ENCODE measurements at regions not wholly inside any gene's neighbourhood (a gene's known extent, or its start where the extent isn't known, plus 50 kb on each side); places are given as distances from the start of the nearest gene placed in this dataset.

DNA sequence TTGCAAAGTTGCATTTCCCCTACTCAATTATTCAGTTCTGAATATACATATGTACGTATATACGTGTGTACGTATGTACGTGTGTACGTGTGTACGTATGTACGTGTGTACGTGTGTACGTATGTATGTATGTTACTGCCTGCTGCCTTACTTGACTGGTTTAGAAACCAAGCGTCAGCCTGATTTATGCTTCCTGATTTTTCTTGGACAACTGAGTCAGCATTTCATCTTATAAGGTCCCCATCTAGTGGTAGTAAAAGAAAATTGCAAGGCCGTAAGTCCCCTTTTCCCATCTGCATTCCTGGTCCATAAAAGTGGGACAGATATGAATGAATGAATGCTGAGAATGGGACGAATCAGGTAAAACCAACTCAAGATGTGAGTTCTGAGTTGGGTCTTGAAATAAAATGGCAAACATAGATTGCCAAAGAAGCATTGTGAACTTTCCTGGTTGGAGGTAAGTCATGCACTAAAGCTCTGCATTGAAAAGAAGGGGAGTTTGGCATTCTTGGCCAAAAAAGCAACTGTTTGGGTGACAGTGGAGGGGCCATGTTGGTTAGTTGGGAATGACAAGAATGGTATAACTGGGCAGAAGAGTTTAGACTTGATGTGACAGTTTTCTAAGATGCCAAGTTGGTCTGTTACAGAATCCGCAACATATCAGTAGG lies 76.4 kb upstream of the DNAH14 start:
- no peak for DNase-seq (ENCODE audit: low spot score)
- no peak overlapping the region for H3K4me3 Mint-ChIP-seq (ENCODE audit: low read depth)
- H3K27ac Mint-ChIP-seq = no peak overlapping the region
- no peaks in the 10 kb centered on the region for H3K9me3 Mint-ChIP-seq
- no peaks in the 10 kb centered on the region for H3K27me3 Mint-ChIP-seq (ENCODE audit: low read depth)
- intact Hi-C loops (cut with micrococcal nuclease) = loop anchor here (10.0 kb wide), 1 partner anchor 208 kb away; no protein-coding TSS in a partner anchor
- H3K4me1 Mint-ChIP-seq (ENCODE audit: low read depth) = no peaks in the 10 kb centered on the region
- H3K36me3 Mint-ChIP-seq (ENCODE audit: low read depth) = no peaks in the 10 kb centered on the region

DNA sequence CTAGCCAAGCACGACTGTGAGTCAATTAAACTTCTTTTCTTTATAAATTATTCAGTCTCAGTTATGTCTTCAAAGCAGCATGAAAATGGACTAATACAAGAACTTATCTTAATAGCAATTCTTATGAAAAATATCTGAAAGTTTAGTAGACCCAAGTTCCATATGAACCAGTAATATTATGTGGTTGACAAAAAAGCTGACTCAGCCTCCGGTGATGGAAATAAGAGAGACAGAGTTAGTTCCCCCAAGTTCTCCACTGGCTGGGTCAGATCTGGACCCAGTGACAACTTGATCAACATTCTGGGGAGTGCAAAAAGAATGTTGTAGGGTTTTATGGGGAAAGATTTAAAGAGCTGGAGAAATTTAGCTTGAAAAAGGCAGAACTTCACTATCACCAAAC lies 72.5 kb upstream of the DNAH14 start:
- Mint-ChIP-seq H3K9me3 (no peaks in the 10 kb centered on the region), H3K27ac (no peak overlapping the region), H3K4me1 (ENCODE audit: low read depth) (no peaks in the 10 kb centered on the region), H3K27me3 (ENCODE audit: low read depth) (no peaks in the 10 kb centered on the region), H3K4me3 (ENCODE audit: low read depth) (no peak overlapping the region), H3K36me3 (ENCODE audit: low read depth) (no peaks in the 10 kb centered on the region)
- no peak for DNase-seq (ENCODE audit: low spot score)
- intact Hi-C loops (cut with micrococcal nuclease) = loop anchor here (10.0 kb wide), 1 partner anchor 212 kb away; no protein-coding TSS in a partner anchor

DNA sequence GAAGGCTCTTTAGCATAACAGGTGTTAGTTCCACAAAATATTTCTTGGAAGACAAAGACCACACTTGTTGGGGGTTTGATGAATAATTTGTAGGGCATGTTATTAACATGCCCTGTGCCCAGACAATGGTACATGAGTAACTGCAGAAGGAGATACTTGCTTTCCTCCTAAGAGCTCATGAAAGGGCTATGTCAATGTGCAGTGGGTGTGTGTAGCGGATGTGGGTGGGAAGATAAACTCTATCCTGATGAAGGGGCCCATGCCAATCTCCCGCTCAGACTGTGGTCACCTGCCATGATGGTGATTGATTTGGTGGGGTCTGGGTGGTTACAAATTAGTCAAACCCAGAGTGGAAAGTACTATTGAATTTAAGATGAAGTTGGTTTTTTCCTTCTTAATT lies 69.8 kb upstream of the DNAH14 start:
- no peaks in the 10 kb centered on the region for H3K4me1 Mint-ChIP-seq (ENCODE audit: low read depth)
- intact Hi-C loops (cut with micrococcal nuclease) = loop anchor here (10.0 kb wide), 1 partner anchor 215 kb away; no protein-coding TSS in a partner anchor
- no peak for DNase-seq (ENCODE audit: low spot score)
- H3K36me3 Mint-ChIP-seq (ENCODE audit: low read depth) = no peaks in the 10 kb centered on the region
- no peaks in the 10 kb centered on the region for H3K9me3 Mint-ChIP-seq
- peaks cover 2% of the 10 kb centered on the region for H3K27me3 Mint-ChIP-seq (ENCODE audit: low read depth)
- no peak overlapping the region for H3K4me3 Mint-ChIP-seq (ENCODE audit: low read depth)
- no peak overlapping the region for H3K27ac Mint-ChIP-seq

- Mint-ChIP-seq H3K36me3 (ENCODE audit: low read depth) (no peaks in the 10 kb centered on the region), H3K27me3 (ENCODE audit: low read depth) (peaks cover 2% of the 10 kb centered on the region), H3K27ac (no peak overlapping the region), H3K4me1 (ENCODE audit: low read depth) (no peaks in the 10 kb centered on the region), H3K4me3 (ENCODE audit: low read depth) (no peak overlapping the region), H3K9me3 (peaks cover 3% of the 10 kb centered on the region)
- DNase-seq (ENCODE audit: low spot score) = no peak
- intact Hi-C loops (cut with micrococcal nuclease) = no loop called here
Measured at GRCh38 chr1:224860488-224861338, 68.8 kb upstream of the DNAH14 start.

DNA sequence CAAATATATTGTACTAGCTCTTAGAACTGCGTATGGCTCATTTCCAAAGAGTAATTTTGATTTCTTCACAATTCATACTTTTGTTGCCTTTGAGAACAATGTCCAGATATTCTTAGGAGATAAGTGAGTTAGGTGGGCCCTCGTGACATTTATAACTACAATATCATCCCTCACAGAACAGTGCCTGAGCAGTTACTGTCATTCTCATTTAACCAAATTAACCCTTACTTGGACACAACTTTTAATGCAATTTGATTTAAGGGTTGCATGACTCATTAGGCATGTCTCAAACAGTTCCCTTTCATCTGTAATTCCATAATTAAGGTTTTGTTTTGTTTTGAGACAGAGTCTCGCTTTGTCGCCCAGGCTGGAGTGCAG lies 68.1 kb upstream of the DNAH14 start:
- no peak for DNase-seq (ENCODE audit: low spot score)
- intact Hi-C loops (cut with micrococcal nuclease) = no loop called here
- Mint-ChIP-seq H3K9me3 (peaks cover 4% of the 10 kb centered on the region), H3K27ac (no peak overlapping the region), H3K36me3 (ENCODE audit: low read depth) (no peaks in the 10 kb centered on the region), H3K4me1 (ENCODE audit: low read depth) (no peaks in the 10 kb centered on the region), H3K4me3 (ENCODE audit: low read depth) (no peak overlapping the region), H3K27me3 (ENCODE audit: low read depth) (peaks cover 2% of the 10 kb centered on the region)

DNA sequence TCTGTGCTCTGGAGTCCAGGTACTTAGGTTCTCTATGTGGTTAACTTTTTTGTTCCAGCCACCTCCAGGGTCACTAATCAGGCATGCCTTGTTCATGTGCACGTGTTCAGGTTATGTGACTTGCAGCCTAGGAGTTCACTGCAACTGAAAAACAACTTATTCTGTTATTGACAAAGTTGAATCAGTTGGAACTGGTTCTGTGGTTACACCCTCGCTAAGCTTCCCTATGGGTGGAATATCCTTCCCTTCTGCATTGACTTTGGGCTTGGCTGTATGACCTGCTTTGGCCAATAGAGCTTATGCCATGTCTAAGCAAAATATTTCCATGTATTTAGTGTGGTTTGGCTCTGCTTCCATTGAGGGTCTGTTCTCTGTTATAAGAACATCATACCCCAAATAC lies 66.0 kb upstream of the DNAH14 start:
- intact Hi-C loops (cut with micrococcal nuclease) = no loop called here

GRCh38 chr1:224864006-224864405 lies 65.5 kb upstream of the DNAH14 start:
- Mint-ChIP-seq H3K36me3 (ENCODE audit: low read depth) (no peaks in the 10 kb centered on the region), H3K27me3 (ENCODE audit: low read depth) (peaks cover 2% of the 10 kb centered on the region), H3K9me3 (peaks cover 4% of the 10 kb centered on the region), H3K27ac (no peak overlapping the region), H3K4me3 (ENCODE audit: low read depth) (no peak overlapping the region), H3K4me1 (ENCODE audit: low read depth) (no peaks in the 10 kb centered on the region)
- DNase-seq (ENCODE audit: low spot score) = no peak
- intact Hi-C loops (cut with micrococcal nuclease) = no loop called here

More for the DNA sequence above, 66.0 kb upstream of the DNAH14 start:
- H3K36me3 Mint-ChIP-seq (ENCODE audit: low read depth) = no peaks in the 10 kb centered on the region
- H3K27ac Mint-ChIP-seq = no peak overlapping the region
- H3K4me1 Mint-ChIP-seq (ENCODE audit: low read depth) = no peaks in the 10 kb centered on the region
- peaks cover 2% of the 10 kb centered on the region for H3K27me3 Mint-ChIP-seq (ENCODE audit: low read depth)
- H3K9me3 Mint-ChIP-seq = peaks cover 4% of the 10 kb centered on the region
- H3K4me3 Mint-ChIP-seq (ENCODE audit: low read depth) = no peak overlapping the region
- no peak for DNase-seq (ENCODE audit: low spot score)

- Mint-ChIP-seq H3K27me3 (ENCODE audit: low read depth) (peaks cover 2% of the 10 kb centered on the region), H3K27ac (no peak overlapping the region), H3K4me1 (ENCODE audit: low read depth) (no peaks in the 10 kb centered on the region), H3K9me3 (peaks cover 4% of the 10 kb centered on the region), H3K4me3 (ENCODE audit: low read depth) (no peak overlapping the region), H3K36me3 (ENCODE audit: low read depth) (no peaks in the 10 kb centered on the region)
- no peak for DNase-seq (ENCODE audit: low spot score)
- intact Hi-C loops (cut with micrococcal nuclease) = no loop called here
Measured at GRCh38 chr1:224865510-224865909, 64.0 kb upstream of the DNAH14 start.

DNA sequence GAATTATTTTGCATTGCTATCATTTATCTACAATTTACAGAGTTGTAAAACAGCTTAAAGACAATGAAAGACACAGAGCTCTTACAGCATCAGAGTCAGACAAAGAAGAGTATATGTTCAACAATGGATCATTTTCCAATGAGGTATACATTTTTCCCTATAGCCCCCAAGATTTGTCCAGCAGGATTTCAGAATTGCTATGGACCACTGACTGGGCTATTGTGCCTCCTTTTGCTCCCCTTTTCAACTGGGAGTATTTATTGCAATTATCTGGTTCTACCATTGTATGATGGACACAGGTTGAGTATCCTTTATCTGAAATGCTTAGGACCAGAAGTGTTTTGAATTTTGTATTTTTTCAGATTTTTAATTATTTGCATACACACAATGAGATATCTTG lies 62.5 kb upstream of the DNAH14 start:
- DNase-seq (ENCODE audit: low spot score) = no peak
- Mint-ChIP-seq H3K9me3 (peaks cover 4% of the 10 kb centered on the region), H3K27ac (no peak overlapping the region), H3K27me3 (ENCODE audit: low read depth) (peaks cover 2% of the 10 kb centered on the region), H3K4me1 (ENCODE audit: low read depth) (no peaks in the 10 kb centered on the region), H3K4me3 (ENCODE audit: low read depth) (no peak overlapping the region), H3K36me3 (ENCODE audit: low read depth) (no peaks in the 10 kb centered on the region)
- intact Hi-C loops (cut with micrococcal nuclease) = no loop called here

GRCh38 chr1:224867715-224868114 lies 61.8 kb upstream of the DNAH14 start:
- H3K27ac Mint-ChIP-seq = no peak overlapping the region
- no peaks in the 10 kb centered on the region for H3K4me1 Mint-ChIP-seq (ENCODE audit: low read depth)
- H3K27me3 Mint-ChIP-seq (ENCODE audit: low read depth) = peaks cover under 1% of the 10 kb centered on the region
- no peak for DNase-seq (ENCODE audit: low spot score)
- peaks cover 4% of the 10 kb centered on the region for H3K9me3 Mint-ChIP-seq
- no peaks in the 10 kb centered on the region for H3K36me3 Mint-ChIP-seq (ENCODE audit: low read depth)
- H3K4me3 Mint-ChIP-seq (ENCODE audit: low read depth) = no peak overlapping the region
- intact Hi-C loops (cut with micrococcal nuclease) = no loop called here

DNA sequence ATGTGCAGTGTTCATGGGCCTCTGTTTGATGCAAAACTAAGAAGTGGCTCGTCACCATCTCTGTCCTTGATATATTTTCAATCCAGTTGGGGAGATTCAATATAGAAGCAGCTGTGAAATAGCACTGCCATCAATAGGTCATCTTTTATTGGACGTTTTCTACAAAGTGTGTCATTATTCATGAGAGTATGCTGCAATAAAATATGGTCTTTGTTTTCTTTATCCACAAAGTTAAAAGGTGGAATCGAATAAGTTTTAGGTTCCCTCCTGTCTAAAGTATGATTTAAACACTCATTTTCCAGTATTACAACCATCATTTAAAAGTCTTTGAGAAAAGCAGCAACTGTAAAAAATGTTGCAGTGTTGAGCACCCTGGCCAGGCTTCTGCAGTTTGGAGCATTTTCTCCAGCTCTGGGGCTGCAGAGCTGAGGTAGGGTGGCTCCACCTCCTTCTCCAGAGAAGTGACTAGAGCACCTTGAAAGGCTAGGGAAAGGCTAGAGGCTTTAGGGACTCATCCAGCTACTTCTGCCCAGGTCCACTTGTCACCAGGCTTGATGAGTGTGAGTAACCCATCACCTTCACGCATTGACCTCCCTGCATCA lies 56.5 kb upstream of the DNAH14 start:
- H3K36me3 Mint-ChIP-seq (ENCODE audit: low read depth) = no peaks in the 10 kb centered on the region
- H3K27ac Mint-ChIP-seq = no peak overlapping the region
- no peaks in the 10 kb centered on the region for H3K9me3 Mint-ChIP-seq
- DNase-seq (ENCODE audit: low spot score) = no peak
- H3K4me1 Mint-ChIP-seq (ENCODE audit: low read depth) = no peaks in the 10 kb centered on the region
- intact Hi-C loops (cut with micrococcal nuclease) = no loop called here
- no peak overlapping the region for H3K4me3 Mint-ChIP-seq (ENCODE audit: low read depth)
- peaks cover 3% of the 10 kb centered on the region for H3K27me3 Mint-ChIP-seq (ENCODE audit: low read depth)

DNA sequence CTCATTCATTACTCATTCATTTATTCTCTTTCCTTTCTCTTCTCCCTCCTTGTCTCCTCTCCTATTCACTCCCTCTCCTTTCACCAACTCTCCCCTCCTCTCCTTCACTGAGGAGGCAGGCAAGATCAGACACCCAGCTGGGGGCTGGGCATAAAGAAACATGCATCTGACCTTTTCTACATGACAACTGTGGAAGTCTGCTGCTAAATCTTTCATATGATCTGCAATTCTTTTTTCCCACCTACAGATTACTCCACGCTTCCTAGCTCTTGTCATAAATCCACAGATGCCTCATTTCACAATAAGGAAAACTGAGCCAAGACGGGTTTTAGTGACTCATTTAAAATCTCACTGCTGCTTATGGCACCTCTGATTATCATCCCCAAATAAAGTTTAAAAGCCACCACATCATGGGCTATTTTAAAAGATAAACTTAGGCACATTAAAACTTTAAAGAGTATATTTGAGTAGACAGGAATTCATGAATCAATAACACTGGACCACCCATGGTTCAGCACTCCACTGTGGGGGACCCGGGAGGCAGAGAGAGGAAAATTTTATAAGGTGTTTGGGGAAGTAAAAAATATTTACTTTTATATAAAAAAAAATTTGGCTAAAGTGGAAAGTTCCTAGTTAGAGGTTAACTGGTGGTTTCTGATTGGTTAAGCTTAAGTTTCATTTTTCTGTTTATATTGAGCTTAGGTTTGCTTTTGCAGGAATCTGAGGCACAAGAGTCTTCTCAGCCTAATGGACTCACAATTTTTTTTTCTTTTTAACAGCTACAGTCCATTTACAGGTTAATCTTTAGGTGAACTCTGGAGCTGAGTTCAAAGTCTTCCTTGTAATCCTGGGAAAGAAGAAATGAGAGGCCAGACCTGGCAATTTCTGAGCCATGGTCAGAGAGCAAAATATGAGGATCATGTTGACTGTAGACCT lies 55.8 kb upstream of the DNAH14 start:
- H3K27me3 Mint-ChIP-seq (ENCODE audit: low read depth) = peaks cover 3% of the 10 kb centered on the region
- no peaks in the 10 kb centered on the region for H3K36me3 Mint-ChIP-seq (ENCODE audit: low read depth)
- no peak overlapping the region for H3K27ac Mint-ChIP-seq
- H3K4me3 Mint-ChIP-seq (ENCODE audit: low read depth) = no peak overlapping the region
- no peaks in the 10 kb centered on the region for H3K9me3 Mint-ChIP-seq
- no peak for DNase-seq (ENCODE audit: low spot score)
- intact Hi-C loops (cut with micrococcal nuclease) = no loop called here
- no peaks in the 10 kb centered on the region for H3K4me1 Mint-ChIP-seq (ENCODE audit: low read depth)

Data from activated T-helper 2 cell treated with anti-CD3 and anti-CD28 coated beads, Interferon-gamma antibody, Interleukin-2, Interleukin-4, amounts not matched to agents 10 μg/mL and 5 μg/mL and 100 μg/mL, durations not matched to agents 14 hours and 24 hours and 36 hours (primary cell).